ENCODE measurements at regions not wholly inside any gene's neighbourhood (a gene's known extent, or its start where the extent isn't known, plus 50 kb on each side); places are given as distances from the start of the nearest gene placed in this dataset.

DNA sequence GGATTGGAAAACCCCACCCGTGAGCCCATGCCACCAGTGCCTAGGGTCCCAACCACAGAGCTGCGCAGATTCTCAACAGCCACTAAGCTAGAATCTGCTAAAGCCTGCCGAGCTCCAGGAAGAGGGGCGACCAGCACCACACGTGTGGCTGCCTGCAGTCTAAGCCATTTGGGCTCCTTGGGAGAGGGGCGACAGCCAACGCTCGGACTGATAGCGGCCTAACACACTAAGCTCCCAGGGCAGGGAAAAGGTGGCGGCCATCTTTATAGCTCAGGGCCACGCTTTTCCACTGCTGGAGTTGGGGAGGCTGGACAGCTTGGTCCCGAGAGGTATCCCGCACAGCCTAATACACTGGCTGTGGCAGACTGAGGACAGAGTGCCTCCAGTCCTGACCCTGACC is 631.8 kb downstream of the CETN3 start:
- H3K9me3 ChIP-seq (replicated peaks): peaks cover 66% of the 10 kb centered on the region
- DNase-seq: no peak
- no peaks in the 10 kb centered on the region for H3K27me3 ChIP-seq (ENCODE audit: low read depth)
- H3K27ac ChIP-seq (replicated peaks): no peak overlapping the region
- TF ChIP-seq CTCF (IDR thresholded peaks at IDR 0.05; ENCODE audit: borderline replicate concordance): no peak
- intact Hi-C loops (cut with micrococcal nuclease): no loop called here
- H3K4me3 ChIP-seq: no peak overlapping the region
- H3K36me3 ChIP-seq: no peaks in the 10 kb centered on the region
- no peaks in the 10 kb centered on the region for H3K4me1 ChIP-seq

GRCh38 chr5:89769975-89770374 is 639.6 kb downstream of the CETN3 start:
- no peaks in the 10 kb centered on the region for H3K27me3 ChIP-seq (ENCODE audit: low read depth)
- H3K4me1 ChIP-seq: no peaks in the 10 kb centered on the region
- TF ChIP-seq CTCF (IDR thresholded peaks at IDR 0.05; ENCODE audit: borderline replicate concordance): no peak
- H3K4me3 ChIP-seq: no peak overlapping the region
- no peak overlapping the region for H3K27ac ChIP-seq (replicated peaks)
- intact Hi-C loops (cut with micrococcal nuclease): no loop called here
- DNase-seq: no peak
- H3K9me3 ChIP-seq (replicated peaks): peaks cover 7% of the 10 kb centered on the region
- H3K36me3 ChIP-seq: no peaks in the 10 kb centered on the region

DNA sequence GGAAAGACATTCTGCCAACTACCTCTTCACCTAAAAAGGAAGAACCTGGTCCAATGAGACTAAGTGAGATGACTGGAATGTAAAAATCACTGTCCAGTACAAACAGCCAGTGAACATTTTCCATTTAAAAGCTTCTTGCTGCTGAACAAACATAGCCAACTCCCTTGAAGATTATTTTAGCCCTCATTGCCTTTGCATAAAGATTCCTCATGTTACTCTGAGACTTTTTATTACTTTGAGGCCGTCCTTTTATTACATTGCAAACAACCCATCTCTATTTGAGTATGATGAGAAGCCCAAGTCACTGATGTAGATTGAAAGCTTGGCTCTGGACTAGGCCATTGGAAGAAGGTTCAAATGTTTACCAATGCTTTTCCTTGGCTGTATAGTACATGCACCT is 649.8 kb downstream of the CETN3 start:
- Histone ChIP-seq H3K27ac (replicated peaks) (no peak overlapping the region), H3K27me3 (ENCODE audit: low read depth) (no peaks in the 10 kb centered on the region), H3K9me3 (replicated peaks) (no peaks in the 10 kb centered on the region), H3K4me1 (no peaks in the 10 kb centered on the region), H3K36me3 (no peaks in the 10 kb centered on the region), H3K4me3 (no peak overlapping the region)
- TF ChIP-seq CTCF (IDR thresholded peaks at IDR 0.05; ENCODE audit: borderline replicate concordance): no peak
- DNase-seq: no peak
- intact Hi-C loops (cut with micrococcal nuclease): no loop called here

DNA sequence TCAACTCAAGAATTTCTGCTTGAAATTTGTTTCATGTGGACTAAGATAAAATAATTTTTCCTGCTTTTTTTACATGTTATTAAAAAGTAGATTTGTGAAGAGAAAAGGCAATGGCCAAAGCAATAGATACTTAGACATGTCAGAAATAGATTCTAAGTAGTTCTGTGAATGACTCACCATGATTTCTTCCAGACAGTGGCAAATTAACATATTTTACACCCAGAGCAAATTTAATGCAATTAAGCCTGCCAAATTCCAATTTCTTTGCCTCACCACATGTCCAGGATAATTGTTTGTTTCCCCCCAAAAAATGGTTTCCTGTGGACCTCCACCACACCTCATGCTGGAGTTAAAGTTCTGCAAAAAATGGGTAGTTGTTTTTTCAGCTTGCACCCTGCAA is 651.4 kb downstream of the CETN3 start:
- DNase-seq: no peak
- H3K27ac ChIP-seq (replicated peaks): no peak overlapping the region
- H3K9me3 ChIP-seq (replicated peaks): no peaks in the 10 kb centered on the region
- no peak for TF ChIP-seq CTCF (IDR thresholded peaks at IDR 0.05; ENCODE audit: borderline replicate concordance)
- no peak overlapping the region for H3K4me3 ChIP-seq
- intact Hi-C loops (cut with micrococcal nuclease): no loop called here
- H3K4me1 ChIP-seq: peaks cover 6% of the 10 kb centered on the region
- H3K27me3 ChIP-seq (ENCODE audit: low read depth): no peaks in the 10 kb centered on the region
- H3K36me3 ChIP-seq: no peaks in the 10 kb centered on the region

- H3K27me3 ChIP-seq (ENCODE audit: low read depth): no peaks in the 10 kb centered on the region
- peaks cover 7% of the 10 kb centered on the region for H3K4me1 ChIP-seq
- no peak for TF ChIP-seq CTCF (IDR thresholded peaks at IDR 0.05; ENCODE audit: borderline replicate concordance)
- H3K4me3 ChIP-seq: peak overlapping the region; percentile 17
- H3K36me3 ChIP-seq: no peaks in the 10 kb centered on the region
- no peaks in the 10 kb centered on the region for H3K9me3 ChIP-seq (replicated peaks)
- peak overlapping the region; percentile 43 for H3K27ac ChIP-seq (replicated peaks)
- DNase-seq: no peak
- intact Hi-C loops (cut with micrococcal nuclease): no loop called here
Measured at GRCh38 chr5:89756955-89757354, 652.6 kb downstream of the CETN3 start.

DNA sequence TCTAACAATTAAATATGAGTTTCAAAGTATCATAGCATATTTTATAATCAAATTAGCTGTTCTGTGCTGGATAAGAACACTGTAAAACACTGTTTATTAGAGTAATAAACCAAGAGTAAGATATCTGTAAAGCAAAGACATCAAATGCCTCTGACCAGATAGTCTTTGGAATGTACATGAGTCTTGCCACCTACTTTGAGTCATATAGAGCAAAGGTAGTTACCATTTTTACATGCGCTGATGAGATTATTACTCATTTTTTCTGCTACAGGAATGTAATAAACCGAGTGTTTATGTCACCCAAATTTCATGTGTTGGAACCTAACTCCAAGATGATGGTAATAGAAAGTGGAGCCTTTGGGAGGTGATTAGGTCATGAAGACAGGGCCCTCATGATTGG is 654.5 kb downstream of the CETN3 start:
- no peak for DNase-seq
- no peak overlapping the region for H3K4me3 ChIP-seq
- H3K9me3 ChIP-seq (replicated peaks): no peaks in the 10 kb centered on the region
- intact Hi-C loops (cut with micrococcal nuclease): no loop called here
- H3K27ac ChIP-seq (replicated peaks): no peak overlapping the region
- H3K4me1 ChIP-seq: peaks cover 7% of the 10 kb centered on the region
- H3K36me3 ChIP-seq: no peaks in the 10 kb centered on the region
- no peak for TF ChIP-seq CTCF (IDR thresholded peaks at IDR 0.05; ENCODE audit: borderline replicate concordance)
- H3K27me3 ChIP-seq (ENCODE audit: low read depth): no peaks in the 10 kb centered on the region

All from left ventricle myocardium inferior (tissue), 1 donor.